H1 (cell line): ENCODE measurements at regions not wholly inside any gene's neighbourhood (a gene's known extent, or its start where the extent isn't known, plus 50 kb on each side); places are given as distances from the start of the nearest gene placed in this dataset.

ENCODE experiments used
- CTCF ChIA-PET: fragments of 300-600 bp; sonication (Branson Sonifier 250); formaldehyde crosslinking; loops from one replicate; lab custom pipeline; 2021; ENCODE audit not compliant: partially characterized antibody; lab: Charles Lee
- POLR2A ChIA-PET: fragments of 300-600 bp; sonication (Branson Sonifier 250); formaldehyde crosslinking; loops from one replicate; lab custom pipeline; 2021; ENCODE audit warnings: inconsistent platforms; ENCODE audit not compliant: partially characterized antibody; lab: Charles Lee
- DNase-seq, 2 experiments: peaks; one replicate each; pipeline versions ENCODE4 v3.0.0 to v3.0.0-alpha.2; 2010 to 2022; ENCODE audit warnings: low spot score in 2 of 2, low read depth in 1 of 2, mixed read lengths in 1 of 2
- FAIRE-seq: peaks from 2 replicates; lab custom pipeline; 2011; peaks lifted over from hg19 to GRCh38; lab: Jason Lieb, UNC
- H2AFZ ChIP-seq: 2 replicates; pipeline ENCODE4 v1.8.1; 2012; ENCODE audit warnings: low read length, inconsistent platforms
- H2AK5ac ChIP-seq: 2 replicates; pipeline ENCODE4 v1.6.1; 2013; ENCODE audit warnings: low read depth, low read length
- H2BK120ac ChIP-seq: replicated peaks from 2 replicates; pipeline ENCODE3; 2013; ENCODE audit warnings: low read depth, low read length, inconsistent platforms
- H2BK12ac ChIP-seq: 2 replicates; pipeline ENCODE4 v1.6.1; 2013; ENCODE audit warnings: low read depth, low read length
- H2BK15ac ChIP-seq: 2 replicates; pipeline ENCODE4 v1.6.1; 2013; ENCODE audit warnings: low read length
- H2BK20ac ChIP-seq: 2 replicates; pipeline ENCODE4 v1.6.1; 2013; ENCODE audit warnings: low read length
- H2BK5ac ChIP-seq: 2 replicates; pipeline ENCODE4 v1.6.1; 2013; ENCODE audit warnings: low read depth, low read length
- H3K14ac ChIP-seq: 2 replicates; pipeline ENCODE4 v1.6.1; 2013; ENCODE audit warnings: inconsistent platforms; ENCODE audit not compliant: insufficient read length
- H3K18ac ChIP-seq: 2 replicates; pipeline ENCODE4 v1.6.1; 2013; ENCODE audit warnings: low read length; ENCODE audit errors: extremely low read depth
- H3K23ac ChIP-seq: 2 replicates; pipeline ENCODE4 v1.6.1; 2013; ENCODE audit warnings: inconsistent platforms; ENCODE audit not compliant: insufficient read length
- H3K23me2 ChIP-seq: 2 replicates; pipeline ENCODE4 v1.6.1; 2013; ENCODE audit warnings: low read depth, low read length
- H3K27ac ChIP-seq: 2 replicates; pipeline ENCODE4 v1.6.1; 2011; ENCODE audit warnings: low read depth, low read length, inconsistent platforms
- H3K27me3 ChIP-seq, 4 experiments: replicated peaks in 1 of 4; 1 replicate in 1 of 4; 2 replicates in 3 of 4; pipeline versions ENCODE4 v1.6.1 to v1.8.1; 2011 to 2013; ENCODE audit warnings: low read length in 3 of 4, mild to moderate bottlenecking in 3 of 4, inconsistent platforms in 2 of 4, mixed read lengths in 2 of 4, moderate library complexity in 1 of 4; ENCODE audit not compliant: control insufficient read depth in 3 of 4, insufficient read depth in 3 of 4; ENCODE audit errors: extremely low read depth in 1 of 4
- H3K36me3 ChIP-seq, 4 experiments: 2 replicates each; pipeline versions ENCODE4 v1.6.1 to v1.8.1; 2011 to 2013; ENCODE audit warnings: mild to moderate bottlenecking in 4 of 4, low read length in 3 of 4, moderate library complexity in 2 of 4, control low read depth in 1 of 4, inconsistent platforms in 1 of 4; ENCODE audit not compliant: insufficient read depth in 4 of 4, control insufficient read depth in 2 of 4
- H3K4ac ChIP-seq: replicated peaks from 2 replicates; pipeline ENCODE3; 2013; ENCODE audit warnings: low read length, low read depth, mixed read lengths, inconsistent platforms; ENCODE audit not compliant: insufficient read length
- H3K4me1 ChIP-seq, 4 experiments: replicated peaks in 1 of 4; 1 replicate in 1 of 4; 2 replicates in 3 of 4; pipeline versions ENCODE4 v1.6.1 to v1.8.1; 2011 to 2013; ENCODE audit warnings: low read length in 3 of 4, inconsistent platforms in 2 of 4, mixed read lengths in 1 of 4; ENCODE audit not compliant: insufficient read depth in 4 of 4, control insufficient read depth in 3 of 4
- H3K4me2 ChIP-seq, 2 experiments: 2 replicates each; pipeline versions ENCODE4 v1.6.1 to v1.8.1; 2011 to 2013; ENCODE audit warnings: low read depth in 2 of 2, low read length in 2 of 2, control low read depth in 1 of 2, inconsistent platforms in 1 of 2, mild to moderate bottlenecking in 1 of 2; ENCODE audit not compliant: insufficient read depth in 1 of 2
- H3K4me3 ChIP-seq, 4 experiments: fragments of 200-600, 300-600 bp in 1 of 4; sonication (generic), shearing (Covaris generic), sonication (Bioruptor Twin) in 1 of 4; 2 replicates each; pipeline versions ENCODE4 v1.5.1 to v1.8.1; 2011 to 2016; ENCODE audit warnings: low read length in 4 of 4, low read depth in 3 of 4, control low read depth in 2 of 4, inconsistent platforms in 2 of 4, mild to moderate bottlenecking in 2 of 4, mixed read lengths in 1 of 4, moderate library complexity in 1 of 4; ENCODE audit not compliant: insufficient read depth in 2 of 4; ENCODE audit errors: extremely low read depth in 1 of 4
- H3K56ac ChIP-seq: replicated peaks from 2 replicates; pipeline ENCODE3; 2013; ENCODE audit warnings: low read depth, mild to moderate bottlenecking, mixed read lengths, low read length, inconsistent platforms; ENCODE audit not compliant: insufficient read length
- H3K79me1 ChIP-seq: 2 replicates; pipeline ENCODE4 v1.6.1; 2013; ENCODE audit warnings: low read depth, low read length, control low read depth
- H3K79me2 ChIP-seq, 2 experiments: 2 replicates each; pipeline versions ENCODE4 v1.6.1 to v1.8.1; 2012 to 2013; ENCODE audit warnings: low read length in 2 of 2, mild to moderate bottlenecking in 2 of 2, inconsistent platforms in 1 of 2; ENCODE audit not compliant: insufficient read depth in 2 of 2, control insufficient read depth in 1 of 2
- H3K9ac ChIP-seq, 4 experiments: replicated peaks in 1 of 4; 1 replicate in 1 of 4; 2 replicates in 3 of 4; pipeline versions ENCODE4 v1.6.1 to v1.8.1; 2011 to 2013; ENCODE audit warnings: low read depth in 3 of 4, low read length in 3 of 4, control low read depth in 2 of 4, mild to moderate bottlenecking in 2 of 4, moderate library complexity in 2 of 4, inconsistent platforms in 1 of 4; ENCODE audit errors: extremely low read depth in 1 of 4
- H3K9me3 ChIP-seq, 2 experiments: 2 replicates each; pipeline versions ENCODE4 v1.6.1 to v1.8.1; 2012 to 2013; ENCODE audit warnings: mild to moderate bottlenecking in 2 of 2, moderate library complexity in 2 of 2, control low read depth in 1 of 2, inconsistent platforms in 1 of 2, low read depth in 1 of 2, low read length in 1 of 2, mixed read lengths in 1 of 2; ENCODE audit not compliant: insufficient read depth in 2 of 2
- H4K20me1 ChIP-seq, 2 experiments: replicated peaks in 1 of 2; 2 replicates each; pipeline versions ENCODE3 to v1.8.1; 2011 to 2013; ENCODE audit warnings: inconsistent platforms in 2 of 2, low read length in 2 of 2, mild to moderate bottlenecking in 1 of 2; ENCODE audit not compliant: insufficient read depth in 2 of 2, control insufficient read depth in 1 of 2
- H4K5ac ChIP-seq: 2 replicates; pipeline ENCODE4 v1.6.1; 2013; ENCODE audit warnings: low read length, low read depth, mixed read lengths, inconsistent platforms; ENCODE audit not compliant: insufficient read length
- H4K8ac ChIP-seq: 2 replicates; pipeline ENCODE4 v1.8.0; 2013; ENCODE audit warnings: mild to moderate bottlenecking, moderate library complexity, low read length, inconsistent platforms; ENCODE audit not compliant: insufficient read depth; ENCODE audit errors: extremely low read depth
- H4K91ac ChIP-seq: replicated peaks from 2 replicates; pipeline ENCODE3; 2013; ENCODE audit warnings: low read length, mixed read lengths, inconsistent platforms; ENCODE audit not compliant: insufficient read length
- BCL11A ChIP-seq, 2 experiments: IDR thresholded peaks; one replicate each; pipeline ENCODE4 v1.6.1; 2011; ENCODE audit warnings: low read depth in 2 of 2, low read length in 2 of 2, mild to moderate bottlenecking in 2 of 2
- MAFK ChIP-seq: IDR thresholded peaks from 2 replicates; pipeline ENCODE4 v1.6.1; 2012; ENCODE audit warnings: low read depth, mild to moderate bottlenecking, improper control_type of control experiment, low read length
- RXRA ChIP-seq: IDR thresholded peaks from 2 replicates; pipeline ENCODE4 v1.6.1; 2011; ENCODE audit warnings: low read depth, mild to moderate bottlenecking, low read length, moderate library complexity; ENCODE audit not compliant: insufficient read depth
- SP2 ChIP-seq: IDR thresholded peaks from 2 replicates; pipeline ENCODE4 v1.6.1; 2012; ENCODE audit warnings: mild to moderate bottlenecking, low read length, inconsistent platforms
- SP4 ChIP-seq: IDR thresholded peaks from 2 replicates; pipeline ENCODE4 v1.6.1; 2012; ENCODE audit warnings: low read length, inconsistent platforms
- WGBS, 2 experiments: shearing (Covaris generic) in 1 of 2; methylation state at CpG; one replicate each; pipeline versions ENCODE4 v1.1.6 to v1.1.7; 2013 to 2015; ENCODE audit warnings: low lambda C conversion rate in 2 of 2, mixed read lengths in 2 of 2, inconsistent platforms in 1 of 2, low coverage in 1 of 2, missing lambda C conversion rate in 1 of 2; ENCODE audit not compliant: insufficient replicate concordance in 2 of 2, insufficient coverage in 1 of 2, insufficient read length in 1 of 2; ENCODE audit errors: extremely low coverage in 1 of 2, missing lambda C conversion rate in 1 of 2; 5-methylcytosine and 5-hydroxymethylcytosine counted together

DNA sequence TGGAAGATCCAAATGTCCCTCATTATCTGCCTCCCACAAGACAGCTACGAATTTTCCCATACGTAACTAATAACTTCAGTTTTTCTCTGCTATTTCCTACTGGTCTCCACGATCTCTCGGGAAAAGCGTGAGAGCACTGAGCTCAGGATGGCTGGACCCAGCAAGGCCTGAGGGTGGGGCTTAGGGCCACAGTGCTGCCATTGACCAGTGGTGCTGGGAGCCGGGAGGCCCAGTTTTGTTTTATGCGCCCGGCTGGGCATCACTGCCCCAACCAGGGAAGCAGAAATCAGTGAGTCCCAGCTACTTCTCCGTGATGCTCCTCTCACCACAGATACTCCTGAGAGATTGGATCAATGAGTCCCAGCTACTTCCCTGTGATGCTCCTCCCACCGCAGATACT lies 238.4 kb downstream of the LY86 start:
- H2BK120ac ChIP-seq, result no peak overlapping the region
- no peak overlapping the region for H2BK5ac ChIP-seq
- H3K79me2 ChIP-seq, result no peaks in the 10 kb centered on the region
- POLR2A ChIA-PET, result no interaction called here
- CTCF ChIA-PET, result interaction anchor here (0.7 to 2.4 kb wide), 5 partner anchors 12 to 39 kb away, joined by 3 to 5 read pairs (median 3); no protein-coding TSS in a partner anchor
- H3K14ac ChIP-seq, result no peak overlapping the region
- H4K91ac ChIP-seq, result no peak overlapping the region
- FAIRE-seq (no peak), DNase-seq (no peak)
- H2BK12ac ChIP-seq, result 0 out of 2 replicates have a peak overlapping the region, but pooled peaks have one; percentile 9
- no peak overlapping the region for H2BK20ac ChIP-seq
- no peaks in the 10 kb centered on the region; the same call in 1 of the 2 replicates for H3K23me2 ChIP-seq
- no peaks in the 10 kb centered on the region for H4K20me1 ChIP-seq
- H3K9ac ChIP-seq, result no peak overlapping the region
- no peak overlapping the region for H2BK15ac ChIP-seq
- no peak overlapping the region for H3K4ac ChIP-seq
- H3K27me3 ChIP-seq, result no peaks in the 10 kb centered on the region
- no peak overlapping the region for H3K56ac ChIP-seq
- H4K8ac ChIP-seq, result peak overlapping the region; percentile 21; the same call in 1 of the 2 replicates
- no peak overlapping the region for H4K5ac ChIP-seq
- no peaks in the 10 kb centered on the region for H3K79me1 ChIP-seq
- H3K36me3 ChIP-seq, result no peaks in the 10 kb centered on the region
- no peak overlapping the region for H2AK5ac ChIP-seq
- H3K4me2 ChIP-seq, result no peak overlapping the region
- no peak overlapping the region for H3K27ac ChIP-seq
- peaks cover 0 to 10% (median 6%) of the 10 kb centered on the region in 4 experiments; a peak in 4 of 7 replicates for H3K4me1 ChIP-seq
- WGBS, 2 experiments, result 82% methylated on average over 10 of the region's 10 CpGs; no CpG with 5 or more reads in 1 of the 2 experiments
- no peak overlapping the region for H3K18ac ChIP-seq
- H2AFZ ChIP-seq, result no peak overlapping the region
- H3K23ac ChIP-seq, result no peak overlapping the region
- H3K4me3 ChIP-seq, result no peak overlapping the region
- no peak for TF ChIP-seq RXRA
- TF ChIP-seq BCL11A (IDR thresholded peaks at IDR 0.05; ENCODE audit: low read depth in 2 of 2, low read length in 2 of 2), result no peak
- TF ChIP-seq MAFK, result no peak
- no peak for TF ChIP-seq SP2
- no peak for TF ChIP-seq SP4
- no peaks in the 10 kb centered on the region for H3K9me3 ChIP-seq
